Stimulated activated CD8-positive, alpha-beta memory T cell treated with anti-CD3 and anti-CD28 coated beads, Interleukin-4, amount 100 ng/mL, for 4 hours (primary cell): ENCODE measurements at regions not wholly inside any gene's neighbourhood (a gene's known extent, or its start where the extent isn't known, plus 50 kb on each side); places are given as distances from the start of the nearest gene placed in this dataset.

Experiments used
- DNase-seq, 2 donors: peaks; one replicate each; pipeline ENCODE4 v3.0.0-alpha.2; 2020; ENCODE audit warnings: low read depth in 2 of 2, low spot score in 1 of 2

- DNase-seq = no peak
Measured at GRCh38 chr2:239693761-239694415, 293.1 kb upstream of the HDAC4 start.

- no peak for DNase-seq
Measured at GRCh38 chr2:239693330-239693729, 292.5 kb upstream of the HDAC4 start.

GRCh38 chr2:239692919-239693318, 292.1 kb upstream of the HDAC4 start:
- DNase-seq = no peak

- DNase-seq = no peak
Measured at GRCh38 chr2:239692362-239692851, 291.6 kb upstream of the HDAC4 start.

- DNase-seq = no peak
Measured at GRCh38 chr2:239691720-239692119, 290.9 kb upstream of the HDAC4 start.

GRCh38 chr2:239690651-239691631, 290.1 kb upstream of the HDAC4 start:
- no peak for DNase-seq

- no peak for DNase-seq
Measured at GRCh38 chr2:239689985-239690384, 289.2 kb upstream of the HDAC4 start.

- DNase-seq = no peak
Measured at GRCh38 chr2:239689410-239689809, 288.6 kb upstream of the HDAC4 start.

- DNase-seq = no peak
Measured at GRCh38 chr2:239688840-239689239, 288.0 kb upstream of the HDAC4 start.

- DNase-seq = no peak
Measured at GRCh38 chr2:239688122-239688681, 287.4 kb upstream of the HDAC4 start.

GRCh38 chr2:239687441-239687840, 286.6 kb upstream of the HDAC4 start:
- DNase-seq = no peak

GRCh38 chr2:239685965-239686364, 285.1 kb upstream of the HDAC4 start:
- no peak for DNase-seq

GRCh38 chr2:239685556-239685955, 284.7 kb upstream of the HDAC4 start:
- no peak for DNase-seq

- DNase-seq = no peak
Measured at GRCh38 chr2:239684996-239685395, 284.2 kb upstream of the HDAC4 start.

GRCh38 chr2:239684271-239684810, 283.5 kb upstream of the HDAC4 start:
- no peak for DNase-seq

GRCh38 chr2:239682518-239682917, 281.7 kb upstream of the HDAC4 start:
- DNase-seq = no peak

- DNase-seq = no peak
Measured at GRCh38 chr2:239679755-239680154, 278.9 kb upstream of the HDAC4 start.

GRCh38 chr2:239678666-239679296, 278.0 kb upstream of the HDAC4 start:
- no peak for DNase-seq

- no peak for DNase-seq
Measured at GRCh38 chr2:239678186-239678490, 277.3 kb upstream of the HDAC4 start.

- DNase-seq = no peak
Measured at GRCh38 chr2:239677453-239678185, 276.8 kb upstream of the HDAC4 start.
